Right atrium auricular region (tissue), 2 donors: ENCODE measurements at regions not wholly inside any gene's neighbourhood (a gene's known extent, or its start where the extent isn't known, plus 50 kb on each side); places are given as distances from the start of the nearest gene placed in this dataset.

Experiments
- DNase-seq: peaks from one replicate; pipeline ENCODE4 v3.0.0-alpha.2; 2019; ENCODE audit warnings: low spot score
- H3K27ac ChIP-seq, 2 donors: fragments of 200-600 bp; sonication (generic); 1 replicate in 1 of 2; 2 replicates in 1 of 2; pipeline ENCODE4 v1.5.1; 2016 to 2019
- H3K27me3 ChIP-seq, 2 donors: fragments of 200-600 bp; sonication (generic); one replicate each; pipeline versions ENCODE4 v1.5.1 to v1.6.0; 2017 to 2019
- H3K36me3 ChIP-seq: fragments of 200-600 bp; sonication (generic); one replicate; pipeline ENCODE4 v1.5.1; 2016
- H3K4me1 ChIP-seq, 2 donors: fragments of 200-600 bp; sonication (generic); one replicate each; pipeline versions ENCODE4 v1.5.1 to v1.6.0; 2017 to 2019
- H3K4me3 ChIP-seq, 2 donors: fragments of 200-600 bp; sonication (generic); 1 replicate in 1 of 2; 2 replicates in 1 of 2; pipeline ENCODE4 v1.5.1; 2017 to 2019; ENCODE audit warnings: mild to moderate bottlenecking in 1 of 2, moderate library complexity in 1 of 2
- H3K9me3 ChIP-seq, 2 donors: fragments of 200-600 bp; sonication (generic); one replicate each; pipeline ENCODE4 v1.5.1; 2019
- TF ChIP-seq, protein P1 (sequence below), 2 donors: fragments of 200-600 bp; sonication (generic); IDR thresholded peaks; one replicate each; pipeline ENCODE4 v1.5.1; 2019; ENCODE audit warnings: antibody characterized with exemption in 2 of 2

- no peak for DNase-seq
- Histone ChIP-seq H3K9me3 (no peaks in the 10 kb centered on the region), H3K27me3 (no peaks in the 10 kb centered on the region), H3K4me1 (no peaks in the 10 kb centered on the region), H3K36me3 (no peaks in the 10 kb centered on the region), H3K27ac (no peak overlapping the region), H3K4me3 (no peak overlapping the region)
- TF ChIP-seq, protein P1, sequence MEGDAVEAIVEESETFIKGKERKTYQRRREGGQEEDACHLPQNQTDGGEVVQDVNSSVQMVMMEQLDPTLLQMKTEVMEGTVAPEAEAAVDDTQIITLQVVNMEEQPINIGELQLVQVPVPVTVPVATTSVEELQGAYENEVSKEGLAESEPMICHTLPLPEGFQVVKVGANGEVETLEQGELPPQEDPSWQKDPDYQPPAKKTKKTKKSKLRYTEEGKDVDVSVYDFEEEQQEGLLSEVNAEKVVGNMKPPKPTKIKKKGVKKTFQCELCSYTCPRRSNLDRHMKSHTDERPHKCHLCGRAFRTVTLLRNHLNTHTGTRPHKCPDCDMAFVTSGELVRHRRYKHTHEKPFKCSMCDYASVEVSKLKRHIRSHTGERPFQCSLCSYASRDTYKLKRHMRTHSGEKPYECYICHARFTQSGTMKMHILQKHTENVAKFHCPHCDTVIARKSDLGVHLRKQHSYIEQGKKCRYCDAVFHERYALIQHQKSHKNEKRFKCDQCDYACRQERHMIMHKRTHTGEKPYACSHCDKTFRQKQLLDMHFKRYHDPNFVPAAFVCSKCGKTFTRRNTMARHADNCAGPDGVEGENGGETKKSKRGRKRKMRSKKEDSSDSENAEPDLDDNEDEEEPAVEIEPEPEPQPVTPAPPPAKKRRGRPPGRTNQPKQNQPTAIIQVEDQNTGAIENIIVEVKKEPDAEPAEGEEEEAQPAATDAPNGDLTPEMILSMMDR (IDR thresholded peaks at IDR 0.05) = no peak
These were observed 374.5 kb upstream of the MON1B start for GRCh38 chr16:76816475-76816874.

DNA sequence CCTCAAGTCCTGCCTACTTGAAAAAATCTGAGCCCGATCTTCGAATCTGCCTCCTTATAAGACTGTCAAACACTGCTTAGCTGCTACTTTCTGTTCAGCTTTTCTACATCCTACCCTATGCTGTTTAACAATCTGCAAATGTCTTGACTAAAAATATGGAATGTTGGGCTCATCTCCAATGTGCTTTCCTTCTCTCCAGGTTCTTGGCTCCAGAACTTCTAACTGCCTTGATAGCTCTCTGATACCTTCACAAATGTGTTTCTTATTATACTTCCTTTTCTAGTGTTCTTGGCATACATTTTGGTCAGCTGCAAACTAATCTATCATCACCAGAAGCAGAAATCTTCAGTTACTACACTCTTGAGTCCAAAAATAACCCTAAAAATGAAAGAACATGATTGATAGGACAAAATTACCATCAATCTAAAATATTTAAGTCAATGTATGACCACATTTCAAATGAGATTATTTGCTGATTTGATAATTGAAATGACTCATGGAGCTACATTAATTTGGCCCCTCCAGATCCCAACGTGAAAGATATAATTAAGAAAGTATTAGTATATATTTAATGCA lies 372.3 kb upstream of the MON1B start:
- no peak for DNase-seq
- Histone ChIP-seq H3K4me1 (no peaks in the 10 kb centered on the region), H3K27me3 (no peaks in the 10 kb centered on the region), H3K27ac (no peak overlapping the region), H3K9me3 (no peaks in the 10 kb centered on the region), H3K4me3 (no peak overlapping the region), H3K36me3 (no peaks in the 10 kb centered on the region)
- TF ChIP-seq, protein P1 (IDR thresholded peaks at IDR 0.05) = no peak

DNA sequence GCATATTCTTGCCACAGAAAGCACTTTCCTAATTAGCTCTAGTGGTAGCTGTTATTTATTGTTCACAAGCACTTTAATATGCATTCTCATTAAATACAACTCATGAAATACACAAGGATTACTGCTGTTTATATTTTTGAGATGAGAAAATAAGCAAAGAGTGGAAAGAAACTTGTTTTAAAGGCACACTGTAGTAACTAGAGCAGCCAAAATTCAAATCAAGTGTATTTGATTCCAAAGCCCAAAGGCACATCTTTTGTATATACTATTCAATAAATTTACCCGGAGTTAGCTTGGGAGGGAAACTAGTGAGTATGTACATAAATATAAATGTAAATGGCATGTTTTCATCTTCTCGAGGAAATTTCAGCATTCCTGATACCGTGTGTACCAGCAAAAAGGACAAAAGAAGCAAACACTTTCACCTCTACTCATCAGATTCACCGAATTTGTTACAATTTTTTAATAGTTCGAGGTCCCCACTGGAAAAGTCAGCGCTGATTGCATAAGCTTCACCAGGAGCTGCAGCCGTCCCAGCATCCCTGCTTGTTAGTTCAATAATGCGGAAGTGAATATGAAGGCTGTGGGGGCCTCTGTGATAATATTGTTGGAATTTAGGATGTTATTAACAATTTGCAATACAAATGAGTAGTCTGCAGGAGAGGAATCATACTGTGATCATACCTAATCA lies 371.6 kb upstream of the MON1B start:
- no peaks in the 10 kb centered on the region for H3K27me3 ChIP-seq
- TF ChIP-seq, protein P1 (IDR thresholded peaks at IDR 0.05) = no peak
- DNase-seq = no peak
- no peak overlapping the region for H3K27ac ChIP-seq
- H3K4me3 ChIP-seq = no peak overlapping the region
- H3K36me3 ChIP-seq = no peaks in the 10 kb centered on the region
- H3K4me1 ChIP-seq = no peaks in the 10 kb centered on the region
- no peaks in the 10 kb centered on the region for H3K9me3 ChIP-seq

GRCh38 chr16:76824221-76824620 lies 366.8 kb upstream of the MON1B start:
- no peak overlapping the region for H3K27ac ChIP-seq
- TF ChIP-seq, protein P1 (IDR thresholded peaks at IDR 0.05) = no peak
- no peaks in the 10 kb centered on the region for H3K36me3 ChIP-seq
- no peaks in the 10 kb centered on the region for H3K9me3 ChIP-seq
- H3K4me1 ChIP-seq = no peaks in the 10 kb centered on the region
- DNase-seq = no peak
- H3K4me3 ChIP-seq = no peak overlapping the region
- no peaks in the 10 kb centered on the region for H3K27me3 ChIP-seq

DNA sequence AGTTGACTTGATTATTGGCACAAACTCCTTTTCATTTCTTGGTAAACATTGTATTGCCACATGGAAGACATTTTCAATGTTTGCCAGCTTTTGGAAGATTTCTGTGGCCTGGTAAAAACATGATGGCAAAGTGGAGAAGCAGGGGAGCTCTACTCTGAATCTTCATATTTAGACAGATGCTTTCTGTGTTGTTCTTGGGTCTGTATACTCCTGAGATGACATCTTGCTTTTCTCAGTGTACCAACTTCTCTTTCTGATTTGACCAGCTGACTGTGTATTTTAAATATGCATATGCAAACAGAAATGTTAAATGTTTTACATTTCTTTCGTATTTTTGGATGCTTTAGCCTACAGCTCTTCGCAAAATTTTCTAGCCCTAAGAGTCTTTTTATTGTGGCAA lies 366.2 kb upstream of the MON1B start:
- H3K27ac ChIP-seq = no peak overlapping the region
- H3K27me3 ChIP-seq = no peaks in the 10 kb centered on the region
- no peaks in the 10 kb centered on the region for H3K4me1 ChIP-seq
- H3K4me3 ChIP-seq = no peak overlapping the region
- no peak for DNase-seq
- no peaks in the 10 kb centered on the region for H3K9me3 ChIP-seq
- H3K36me3 ChIP-seq = no peaks in the 10 kb centered on the region
- TF ChIP-seq, protein P1 (IDR thresholded peaks at IDR 0.05) = no peak

GRCh38 chr16:76835339-76835738 lies 355.7 kb upstream of the MON1B start:
- no peak overlapping the region for H3K27ac ChIP-seq
- H3K4me3 ChIP-seq = no peak overlapping the region
- H3K27me3 ChIP-seq = no peaks in the 10 kb centered on the region
- no peaks in the 10 kb centered on the region for H3K9me3 ChIP-seq
- H3K36me3 ChIP-seq = no peaks in the 10 kb centered on the region
- H3K4me1 ChIP-seq = no peaks in the 10 kb centered on the region
- no peak for DNase-seq
- TF ChIP-seq, protein P1 (IDR thresholded peaks at IDR 0.05) = no peak
